CD4-positive, alpha-beta T cell (primary cell): ENCODE measurements at regions not wholly inside any gene's neighbourhood (a gene's known extent, or its start where the extent isn't known, plus 50 kb on each side); places are given as distances from the start of the nearest gene placed in this dataset.

Experiments
- ATAC-seq: fragments of 200-7000 bp; cut with Tn5 transposase; one replicate; pipeline ENCODE4 v1.10.0; 2022; ENCODE audit warnings: mild to moderate bottlenecking; ENCODE audit not compliant: poor library complexity
- CTCF ChIA-PET: fragments of 350-600 bp; sonication (Branson Sonifier 250); formaldehyde crosslinking; loops from one replicate; lab custom pipeline; 2021; ENCODE audit warnings: antibody characterized with exemption, inconsistent platforms; lab: Charles Lee
- POLR2A ChIA-PET: fragments of 350-600 bp; sonication (Branson Sonifier 250); formaldehyde crosslinking; loops from one replicate; lab custom pipeline; 2021; ENCODE audit warnings: antibody characterized with exemption, inconsistent platforms; lab: Charles Lee
- DNase-seq, 14 experiments: peaks; one replicate each; pipeline ENCODE4 v3.0.0-alpha.2; 2013 to 2020; ENCODE audit warnings: mixed read lengths in 2 of 14
- H3K27ac ChIP-seq, 2 donors: one replicate each; pipeline versions ENCODE4 v1.5.1 to v1.7.0; 2013; ENCODE audit warnings: low read length in 2 of 2, low read depth in 1 of 2, mild to moderate bottlenecking in 1 of 2
- H3K27me3 ChIP-seq, 2 experiments: 1 replicate in 1 of 2; 2 replicates in 1 of 2; pipeline versions ENCODE4 v1.6.1 to v1.7.0; 2013; ENCODE audit warnings: low read length in 2 of 2, control low read depth in 1 of 2, mild to moderate bottlenecking in 1 of 2, moderate library complexity in 1 of 2; ENCODE audit not compliant: insufficient read depth in 2 of 2, control insufficient read depth in 1 of 2
- H3K36me3 ChIP-seq: one replicate; pipeline ENCODE4 v1.6.1; 2013; ENCODE audit warnings: low read length, control low read depth; ENCODE audit not compliant: insufficient read depth
- H3K4me1 ChIP-seq: one replicate; pipeline ENCODE4 v1.6.1; 2013; ENCODE audit warnings: low read length, control low read depth; ENCODE audit not compliant: insufficient read depth
- H3K4me3 ChIP-seq: one replicate; pipeline ENCODE4 v1.5.1; 2013; ENCODE audit warnings: mild to moderate bottlenecking, low read length, moderate library complexity
- H3K9me3 ChIP-seq, 2 experiments: 1 replicate in 1 of 2; 2 replicates in 1 of 2; pipeline versions ENCODE4 v1.6.1 to v1.7.0; 2013; ENCODE audit warnings: low read length in 2 of 2, mild to moderate bottlenecking in 2 of 2, control low read depth in 1 of 2, moderate library complexity in 1 of 2; ENCODE audit not compliant: control insufficient read depth in 1 of 2, insufficient read depth in 1 of 2
- H3K27ac Mint-ChIP-seq: one replicate; pipeline ENCODE4 v1.8.0; 2020; ENCODE audit warnings: mixed read lengths
- H3K27me3 Mint-ChIP-seq: one replicate; pipeline ENCODE4 v1.8.0; 2021; ENCODE audit warnings: mixed read lengths
- H3K36me3 Mint-ChIP-seq: one replicate; pipeline ENCODE4 v1.8.0; 2021; ENCODE audit warnings: low read depth, mixed read lengths
- H3K4me1 Mint-ChIP-seq: one replicate; pipeline ENCODE4 v1.8.0; 2021; ENCODE audit warnings: low read depth, mixed read lengths
- H3K4me3 Mint-ChIP-seq: one replicate; pipeline ENCODE4 v1.8.0; 2020; ENCODE audit warnings: mild to moderate bottlenecking, mixed read lengths
- H3K9me3 Mint-ChIP-seq: one replicate; pipeline ENCODE4 v1.8.0; 2020; ENCODE audit warnings: mixed read lengths
- CTCF ChIP-seq: fragments of 200-600 bp; IDR thresholded peaks from one replicate; pipeline ENCODE4 v1.8.0; 2022; ENCODE audit warnings: antibody characterized with exemption, mild to moderate bottlenecking
- intact Hi-C, 2 experiments: fragments of 100-400 bp; cut with DNase I in 1 of 2; cut with micrococcal nuclease in 1 of 2; formaldehyde crosslinking; loops; one replicate each; pipeline versions ENCODE4 v1.15.1 to v1.9.0; 2023 to 2025; cut with DNase I, micrococcal nuclease

- ChIA-PET POLR2A (no interaction called here), CTCF (no interaction called here)
- no peak for DNase-seq
These were observed 315.7 kb upstream of the ECI2 start for GRCh38 chr6:4451081-4451480.

DNA sequence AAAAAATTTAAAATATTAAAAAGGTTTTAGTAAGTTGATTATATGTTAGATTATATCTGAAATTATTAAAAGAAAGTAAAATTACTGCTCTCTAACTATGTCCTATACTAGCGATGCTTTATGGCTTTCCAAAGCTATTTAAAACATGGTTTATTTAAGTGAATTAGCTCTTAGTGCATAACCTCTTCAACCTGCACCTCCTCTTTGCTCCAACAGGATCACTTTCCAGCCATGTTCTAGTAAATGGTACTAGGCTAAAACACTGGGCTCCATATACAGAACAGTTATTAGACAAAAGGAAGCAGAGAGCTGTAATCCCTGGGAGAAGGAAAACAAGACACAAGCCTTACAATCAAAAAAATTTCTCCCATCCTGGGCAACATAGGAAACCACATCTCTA lies 314.9 kb upstream of the ECI2 start:
- Mint-ChIP-seq H3K27me3 (peaks cover 9% of the 10 kb centered on the region), H3K27ac (no peak overlapping the region), H3K9me3 (peaks cover 6% of the 10 kb centered on the region), H3K4me1 (no peaks in the 10 kb centered on the region), H3K36me3 (no peaks in the 10 kb centered on the region), H3K4me3 (no peak overlapping the region)
- no peak for TF ChIP-seq CTCF
- H3K36me3 ChIP-seq, result no peaks in the 10 kb centered on the region
- H3K27me3 ChIP-seq, result peaks cover 0 to 4% of the 10 kb centered on the region in 2 experiments
- no peaks in the 10 kb centered on the region for H3K4me1 ChIP-seq
- no peak for ATAC-seq
- CTCF ChIA-PET, result no interaction called here
- no peaks in the 10 kb centered on the region for H3K9me3 ChIP-seq
- DNase-seq, result no peak
- H3K27ac ChIP-seq, result no peak overlapping the region
- intact Hi-C loops, result no loop called here
- POLR2A ChIA-PET, result no interaction called here
- H3K4me3 ChIP-seq, result no peak overlapping the region

More at GRCh38 chr6:4451081-4451480, 315.7 kb upstream of the ECI2 start:
- no peak for ATAC-seq
- Mint-ChIP-seq H3K36me3 (no peaks in the 10 kb centered on the region), H3K27me3 (peaks cover 9% of the 10 kb centered on the region), H3K4me3 (no peak overlapping the region), H3K4me1 (no peaks in the 10 kb centered on the region), H3K9me3 (peaks cover 6% of the 10 kb centered on the region), H3K27ac (no peak overlapping the region)
- Histone ChIP-seq H3K9me3 (no peaks in the 10 kb centered on the region), H3K4me3 (no peak overlapping the region), H3K27me3 (peaks cover 0 to 4% of the 10 kb centered on the region in 2 experiments), H3K27ac (no peak overlapping the region), H3K4me1 (no peaks in the 10 kb centered on the region), H3K36me3 (no peaks in the 10 kb centered on the region)
- TF ChIP-seq CTCF, result no peak
- intact Hi-C loops, result no loop called here

- Mint-ChIP-seq H3K27me3 (peaks cover 9% of the 10 kb centered on the region), H3K27ac (no peak overlapping the region)
These were observed 314.0 kb upstream of the ECI2 start for GRCh38 chr6:4449409-4449808.

More at GRCh38 chr6:4449409-4449808, 314.0 kb upstream of the ECI2 start:
- POLR2A ChIA-PET, result no interaction called here
- CTCF ChIA-PET, result no interaction called here
- H3K4me1 Mint-ChIP-seq, result no peaks in the 10 kb centered on the region
- Histone ChIP-seq H3K9me3 (no peaks in the 10 kb centered on the region), H3K36me3 (no peaks in the 10 kb centered on the region), H3K27ac (no peak overlapping the region), H3K27me3 (peaks cover 0 to 4% of the 10 kb centered on the region in 2 experiments), H3K4me3 (no peak overlapping the region), H3K4me1 (no peaks in the 10 kb centered on the region)
- DNase-seq, result no peak
- no peak for ATAC-seq
- intact Hi-C loops, result no loop called here
- H3K9me3 Mint-ChIP-seq, result peaks cover 6% of the 10 kb centered on the region
- H3K36me3 Mint-ChIP-seq, result no peaks in the 10 kb centered on the region
- TF ChIP-seq CTCF, result no peak
- H3K4me3 Mint-ChIP-seq, result no peak overlapping the region
